C4-2B (cell line): ENCODE measurements at regions not wholly inside any gene's neighbourhood (a gene's known extent, or its start where the extent isn't known, plus 50 kb on each side); places are given as distances from the start of the nearest gene placed in this dataset.

ENCODE experiments used
- H3K27ac ChIP-seq: fragments of 450-650 bp; 2 replicates; pipeline ENCODE4 v1.5.1; 2017
- ZFX ChIP-seq: fragments of 450-650 bp; IDR thresholded peaks from 2 replicates; pipeline ENCODE4 v1.6.1; 2017
- TF ChIP-seq, protein P1 (sequence below): fragments of 450-650 bp; conservative IDR thresholded peaks from 2 replicates; pipeline ENCODE4 v1.5.1; 2017; ENCODE audit warnings: mild to moderate bottlenecking

DNA sequence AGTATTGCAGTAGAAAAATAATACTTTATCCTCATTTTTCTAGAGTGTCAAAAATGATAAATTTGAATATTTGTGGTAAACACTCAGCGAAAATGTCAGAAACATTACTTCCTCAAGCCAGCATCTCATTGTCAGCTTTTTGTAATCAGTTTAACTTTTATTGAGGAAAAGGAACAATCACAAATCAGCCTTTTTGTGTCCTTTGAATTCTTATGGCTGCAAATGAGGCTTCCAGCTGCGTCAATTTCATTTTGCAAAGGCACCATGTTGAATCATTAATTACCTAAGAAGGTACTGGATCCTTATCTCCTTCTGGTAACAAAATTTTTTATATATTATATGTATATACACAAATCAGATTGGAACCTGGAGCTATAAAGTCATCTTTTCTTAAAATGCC lies 442.6 kb upstream of the CPEB2 start:
- H3K27ac ChIP-seq: no peak overlapping the region
- TF ChIP-seq, protein P1, sequence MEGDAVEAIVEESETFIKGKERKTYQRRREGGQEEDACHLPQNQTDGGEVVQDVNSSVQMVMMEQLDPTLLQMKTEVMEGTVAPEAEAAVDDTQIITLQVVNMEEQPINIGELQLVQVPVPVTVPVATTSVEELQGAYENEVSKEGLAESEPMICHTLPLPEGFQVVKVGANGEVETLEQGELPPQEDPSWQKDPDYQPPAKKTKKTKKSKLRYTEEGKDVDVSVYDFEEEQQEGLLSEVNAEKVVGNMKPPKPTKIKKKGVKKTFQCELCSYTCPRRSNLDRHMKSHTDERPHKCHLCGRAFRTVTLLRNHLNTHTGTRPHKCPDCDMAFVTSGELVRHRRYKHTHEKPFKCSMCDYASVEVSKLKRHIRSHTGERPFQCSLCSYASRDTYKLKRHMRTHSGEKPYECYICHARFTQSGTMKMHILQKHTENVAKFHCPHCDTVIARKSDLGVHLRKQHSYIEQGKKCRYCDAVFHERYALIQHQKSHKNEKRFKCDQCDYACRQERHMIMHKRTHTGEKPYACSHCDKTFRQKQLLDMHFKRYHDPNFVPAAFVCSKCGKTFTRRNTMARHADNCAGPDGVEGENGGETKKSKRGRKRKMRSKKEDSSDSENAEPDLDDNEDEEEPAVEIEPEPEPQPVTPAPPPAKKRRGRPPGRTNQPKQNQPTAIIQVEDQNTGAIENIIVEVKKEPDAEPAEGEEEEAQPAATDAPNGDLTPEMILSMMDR: no peak

DNA sequence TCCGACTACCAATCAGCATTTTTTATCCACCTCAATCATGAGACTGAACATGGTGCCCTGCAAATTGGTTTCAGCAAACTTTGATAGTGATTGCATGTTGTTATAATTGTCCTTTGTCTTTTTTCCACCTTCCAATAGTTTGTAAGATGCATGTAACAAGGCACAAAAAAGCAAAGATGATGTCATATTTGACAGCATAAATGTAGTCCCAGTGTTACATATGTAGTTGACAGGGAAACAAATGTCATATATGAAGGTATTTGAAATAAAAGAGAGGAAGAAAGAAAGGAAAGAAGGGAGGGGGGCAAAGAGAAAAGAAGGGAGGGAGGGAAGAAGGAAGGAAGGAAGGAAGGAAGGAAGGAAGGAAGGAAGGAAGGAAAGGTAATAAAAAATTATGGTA lies 441.7 kb upstream of the CPEB2 start:
- no peak overlapping the region for H3K27ac ChIP-seq
- TF ChIP-seq, protein P1: no peak
- TF ChIP-seq ZFX: no peak

DNA sequence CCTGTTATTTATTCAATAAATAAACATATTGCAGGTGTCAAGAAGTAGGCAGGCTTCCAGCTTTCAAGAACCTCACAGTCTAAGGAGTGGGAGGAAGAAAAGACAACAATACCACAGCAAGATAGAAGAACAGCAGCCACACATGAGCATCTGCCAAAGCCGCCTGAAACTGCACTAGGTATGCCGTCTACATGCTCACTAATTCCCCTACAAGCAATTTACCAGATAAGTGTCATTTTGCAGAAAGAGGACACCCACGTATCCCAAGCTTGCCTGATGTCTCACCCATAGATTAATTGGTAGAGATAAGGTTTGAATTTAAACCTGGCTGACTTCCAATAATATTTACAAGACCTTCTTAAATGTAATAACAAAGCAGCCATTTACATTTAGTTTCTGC lies 439.4 kb upstream of the CPEB2 start:
- no peak overlapping the region for H3K27ac ChIP-seq
- no peak for TF ChIP-seq ZFX
- TF ChIP-seq, protein P1: no peak

DNA sequence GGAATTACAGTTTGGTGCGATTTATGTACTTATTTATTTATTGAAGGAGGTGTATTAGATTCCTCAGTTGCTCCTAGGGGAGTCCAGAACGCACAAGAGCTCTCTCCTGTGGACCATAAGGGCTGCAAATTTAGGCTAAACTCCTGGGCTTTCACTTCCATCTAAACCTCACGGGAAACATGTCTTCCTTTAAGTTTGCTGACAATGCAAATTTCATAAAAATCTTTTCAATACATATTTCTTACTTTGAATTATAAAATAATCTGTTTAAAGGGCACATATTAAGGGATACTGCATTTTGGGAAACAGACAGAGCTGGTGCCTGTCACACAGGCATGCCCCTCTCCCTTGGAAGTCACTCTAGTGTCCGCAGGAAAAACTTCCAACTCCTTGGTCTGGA lies 438.0 kb upstream of the CPEB2 start:
- H3K27ac ChIP-seq: no peak overlapping the region
- no peak for TF ChIP-seq ZFX
- TF ChIP-seq, protein P1: no peak

DNA sequence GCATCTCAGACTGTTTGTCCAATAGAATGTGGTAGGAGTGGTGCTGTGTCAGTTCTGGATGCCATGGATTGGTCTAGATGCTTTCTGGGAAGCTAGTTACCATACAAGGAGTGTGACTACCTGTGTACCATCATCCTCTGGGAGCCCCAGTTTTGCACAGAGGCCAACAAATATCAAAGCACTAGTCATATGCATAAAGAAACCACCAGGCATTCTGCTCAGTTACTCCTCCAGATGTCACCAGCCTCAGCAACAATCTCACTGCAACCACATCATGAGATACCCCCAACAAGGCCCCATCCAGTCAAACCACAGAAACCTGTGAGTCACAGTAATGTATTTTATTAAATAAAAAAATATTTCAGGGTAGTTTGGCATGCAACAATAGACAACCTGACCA lies 435.8 kb upstream of the CPEB2 start:
- H3K27ac ChIP-seq: no peak overlapping the region
- TF ChIP-seq, protein P1: no peak

DNA sequence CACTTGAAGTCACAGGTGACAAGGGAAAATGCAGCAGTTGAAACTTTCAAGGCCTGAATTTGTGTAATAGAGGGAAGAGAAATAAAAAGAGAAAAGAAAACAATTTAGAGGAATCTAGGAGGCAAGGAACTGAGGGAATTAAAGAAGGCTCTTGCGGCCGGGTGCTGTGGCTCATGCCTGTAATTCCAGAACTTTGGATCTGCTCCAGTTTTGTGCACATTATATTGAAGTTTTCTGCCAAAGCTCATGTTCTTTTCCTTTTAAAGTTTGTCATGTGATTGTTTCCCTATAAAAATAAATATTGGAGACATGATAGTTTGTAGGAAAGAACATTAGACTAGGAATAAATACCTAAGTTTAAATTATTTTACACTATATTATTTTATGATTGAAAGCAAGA lies 433.9 kb upstream of the CPEB2 start:
- no peak for TF ChIP-seq ZFX
- no peak overlapping the region for H3K27ac ChIP-seq

DNA sequence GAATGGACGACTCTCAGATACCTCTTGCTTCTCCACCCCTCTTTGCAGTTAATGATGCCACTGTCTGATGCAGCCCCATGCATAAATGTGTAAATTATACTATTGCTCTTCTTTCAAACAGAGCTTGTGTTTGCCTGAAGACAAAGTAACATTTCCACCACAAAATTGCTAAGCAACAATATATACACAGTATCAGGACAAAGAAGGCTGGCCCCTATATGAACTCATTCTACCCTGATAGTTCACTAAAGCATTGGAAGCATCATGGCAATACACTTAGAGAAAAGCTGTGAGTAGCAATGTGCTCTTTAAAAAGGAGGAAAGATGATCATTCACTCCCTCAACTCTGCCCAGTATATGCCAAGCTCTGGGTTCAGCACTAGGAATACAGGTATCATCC lies 427.0 kb upstream of the CPEB2 start:
- TF ChIP-seq ZFX: no peak
- TF ChIP-seq, protein P1: no peak
- no peak overlapping the region for H3K27ac ChIP-seq

DNA sequence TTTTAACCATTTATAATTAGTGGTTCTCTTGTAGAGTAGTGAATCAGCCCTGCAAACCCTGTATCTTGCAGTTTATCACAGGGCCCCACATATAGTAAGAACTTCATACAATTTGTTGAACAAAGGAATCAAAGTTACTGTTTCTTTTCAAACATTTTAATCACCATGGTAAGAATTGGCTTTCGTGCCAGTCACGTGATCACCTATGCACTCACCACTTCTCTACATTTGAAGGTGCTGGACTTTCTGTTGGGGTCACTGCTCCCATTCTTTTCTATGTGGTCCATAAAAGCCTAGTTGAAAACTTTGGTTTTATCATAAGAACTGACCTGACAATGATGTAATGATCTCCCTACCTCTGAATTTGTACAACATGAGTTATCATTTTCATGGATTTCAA lies 426.4 kb upstream of the CPEB2 start:
- TF ChIP-seq ZFX: no peak
- TF ChIP-seq, protein P1: no peak
- no peak overlapping the region for H3K27ac ChIP-seq
